Mesothelial cell of epicardium (in vitro differentiated cells): ENCODE measurements at regions not wholly inside any gene's neighbourhood (a gene's known extent, or its start where the extent isn't known, plus 50 kb on each side); places are given as distances from the start of the nearest gene placed in this dataset.

Source experiments
- DNase-seq, 2 experiments: peaks; one replicate each; pipeline ENCODE4 v3.0.0; 2021; ENCODE audit warnings: low spot score in 2 of 2; ENCODE audit not compliant: unreplicated experiment in 2 of 2
- H3K27ac Mint-ChIP-seq: 2 replicates; pipeline ENCODE4 v1.8.0; 2021; ENCODE audit warnings: mixed read lengths
- H3K27me3 Mint-ChIP-seq: 2 replicates; pipeline ENCODE4 v1.8.0; 2021; ENCODE audit warnings: low read depth, mixed read lengths
- H3K36me3 Mint-ChIP-seq: 2 replicates; pipeline ENCODE4 v1.8.0; 2021; ENCODE audit warnings: mixed read lengths
- H3K4me1 Mint-ChIP-seq: 2 replicates; pipeline ENCODE4 v1.8.0; 2021; ENCODE audit warnings: mixed read lengths
- H3K4me3 Mint-ChIP-seq: 2 replicates; pipeline ENCODE4 v1.8.0; 2021; ENCODE audit warnings: mild to moderate bottlenecking, moderate library complexity, mixed read lengths
- H3K9me3 Mint-ChIP-seq: 2 replicates; pipeline ENCODE4 v1.8.0; 2021; ENCODE audit warnings: mixed read lengths
- TF ChIP-seq, protein P1 (sequence below): fragments of 200-600 bp; sonication (generic); IDR thresholded peaks from one replicate; pipeline ENCODE4 v1.5.0; 2021; ENCODE audit warnings: antibody characterized with exemption; ENCODE audit not compliant: unreplicated experiment

DNA sequence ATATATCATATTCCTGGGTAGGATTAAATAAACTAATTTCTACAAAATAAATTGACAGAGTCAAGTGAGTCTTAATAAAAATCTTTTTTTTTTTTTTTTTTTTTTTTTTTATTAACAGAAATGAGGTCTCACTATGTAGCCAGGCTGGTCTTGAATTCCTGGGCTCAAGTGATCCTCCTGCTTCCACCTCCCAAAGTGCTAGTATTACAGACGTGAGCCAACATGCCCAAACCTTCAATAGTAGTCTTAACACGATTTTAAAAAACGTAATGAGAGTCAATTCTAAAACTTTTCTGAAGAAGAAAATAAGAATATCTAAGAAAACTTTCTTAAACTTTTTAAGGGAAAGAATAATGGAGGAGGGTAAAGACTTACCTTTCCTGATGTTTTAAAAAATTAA lies 84.2 kb downstream of the YIPF5 start:
- no peak overlapping the region for H3K27ac Mint-ChIP-seq
- TF ChIP-seq, protein P1, sequence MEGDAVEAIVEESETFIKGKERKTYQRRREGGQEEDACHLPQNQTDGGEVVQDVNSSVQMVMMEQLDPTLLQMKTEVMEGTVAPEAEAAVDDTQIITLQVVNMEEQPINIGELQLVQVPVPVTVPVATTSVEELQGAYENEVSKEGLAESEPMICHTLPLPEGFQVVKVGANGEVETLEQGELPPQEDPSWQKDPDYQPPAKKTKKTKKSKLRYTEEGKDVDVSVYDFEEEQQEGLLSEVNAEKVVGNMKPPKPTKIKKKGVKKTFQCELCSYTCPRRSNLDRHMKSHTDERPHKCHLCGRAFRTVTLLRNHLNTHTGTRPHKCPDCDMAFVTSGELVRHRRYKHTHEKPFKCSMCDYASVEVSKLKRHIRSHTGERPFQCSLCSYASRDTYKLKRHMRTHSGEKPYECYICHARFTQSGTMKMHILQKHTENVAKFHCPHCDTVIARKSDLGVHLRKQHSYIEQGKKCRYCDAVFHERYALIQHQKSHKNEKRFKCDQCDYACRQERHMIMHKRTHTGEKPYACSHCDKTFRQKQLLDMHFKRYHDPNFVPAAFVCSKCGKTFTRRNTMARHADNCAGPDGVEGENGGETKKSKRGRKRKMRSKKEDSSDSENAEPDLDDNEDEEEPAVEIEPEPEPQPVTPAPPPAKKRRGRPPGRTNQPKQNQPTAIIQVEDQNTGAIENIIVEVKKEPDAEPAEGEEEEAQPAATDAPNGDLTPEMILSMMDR: no peak
- H3K36me3 Mint-ChIP-seq: no peaks in the 10 kb centered on the region
- H3K9me3 Mint-ChIP-seq: peaks cover 12% of the 10 kb centered on the region
- H3K4me3 Mint-ChIP-seq: no peak overlapping the region
- no peak for DNase-seq
- peaks cover 33% of the 10 kb centered on the region for H3K4me1 Mint-ChIP-seq
- H3K27me3 Mint-ChIP-seq: no peaks in the 10 kb centered on the region

DNA sequence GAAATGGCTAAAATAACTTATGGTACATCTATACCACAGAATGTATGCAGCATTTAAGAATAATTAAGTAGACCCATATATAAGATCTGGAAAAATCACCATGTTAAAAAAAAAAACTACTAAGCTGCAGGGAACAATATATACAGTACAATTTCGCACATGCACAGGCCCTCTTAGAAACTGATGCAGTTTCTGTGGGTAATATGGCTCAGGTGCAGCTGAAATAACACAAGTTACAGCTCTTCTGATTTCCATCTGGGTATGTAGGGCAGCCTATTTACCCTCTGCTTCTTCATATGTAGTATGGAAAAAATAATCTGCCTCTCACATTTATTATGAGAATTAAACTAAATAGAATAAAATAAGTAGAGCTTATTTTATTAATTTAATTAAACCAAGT lies 82.9 kb downstream of the YIPF5 start:
- TF ChIP-seq, protein P1: no peak
- no peak overlapping the region for H3K27ac Mint-ChIP-seq
- H3K4me1 Mint-ChIP-seq: peaks cover 36% of the 10 kb centered on the region
- no peaks in the 10 kb centered on the region for H3K36me3 Mint-ChIP-seq
- no peak for DNase-seq
- peaks cover 1% of the 10 kb centered on the region for H3K9me3 Mint-ChIP-seq
- H3K27me3 Mint-ChIP-seq: no peaks in the 10 kb centered on the region
- H3K4me3 Mint-ChIP-seq: no peak overlapping the region

DNA sequence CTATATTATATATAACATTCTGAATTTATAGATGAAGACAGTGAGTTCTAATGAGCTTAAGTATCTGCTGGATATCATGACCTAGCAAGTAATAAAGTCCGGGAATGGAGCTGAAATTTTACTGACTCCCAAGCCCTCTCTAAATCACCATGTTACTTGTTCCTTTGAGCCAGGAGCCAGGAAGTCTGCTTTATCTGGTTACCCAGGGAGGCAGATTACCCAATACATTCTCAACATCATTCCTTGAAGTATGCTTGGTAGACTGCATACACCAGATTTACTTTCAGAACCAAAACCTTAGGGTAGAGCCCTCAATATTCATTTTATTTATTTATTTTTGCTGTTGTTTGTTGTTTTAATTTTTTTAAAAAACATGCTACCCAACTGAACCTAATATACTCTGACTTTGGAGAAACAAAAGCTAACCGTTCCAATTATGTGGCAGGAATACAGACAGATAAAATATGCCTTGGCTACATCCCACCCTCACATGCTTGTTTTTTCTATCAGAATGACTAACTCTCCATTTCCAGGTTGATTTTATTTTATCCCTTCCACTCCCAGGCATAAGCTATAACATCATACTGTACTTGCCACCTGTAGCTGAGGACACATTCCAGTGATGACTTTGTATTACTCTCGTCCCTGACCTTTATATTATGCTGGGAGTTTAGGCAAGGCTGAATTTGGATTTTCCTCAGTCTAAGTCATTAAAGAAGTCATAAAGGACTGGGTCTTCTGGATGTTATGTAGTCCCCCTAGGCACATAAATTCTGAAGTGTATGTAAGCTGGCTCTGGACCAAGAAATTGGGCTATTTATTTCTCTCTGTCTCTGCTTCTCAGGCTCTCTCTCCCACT lies 82.0 kb downstream of the YIPF5 start:
- H3K27me3 Mint-ChIP-seq: no peaks in the 10 kb centered on the region
- peaks cover 40% of the 10 kb centered on the region for H3K4me1 Mint-ChIP-seq
- no peak overlapping the region for H3K4me3 Mint-ChIP-seq
- DNase-seq: no peak
- TF ChIP-seq, protein P1: no peak
- H3K36me3 Mint-ChIP-seq: no peaks in the 10 kb centered on the region
- H3K27ac Mint-ChIP-seq: peak overlapping the region; percentile 86
- no peaks in the 10 kb centered on the region for H3K9me3 Mint-ChIP-seq

DNA sequence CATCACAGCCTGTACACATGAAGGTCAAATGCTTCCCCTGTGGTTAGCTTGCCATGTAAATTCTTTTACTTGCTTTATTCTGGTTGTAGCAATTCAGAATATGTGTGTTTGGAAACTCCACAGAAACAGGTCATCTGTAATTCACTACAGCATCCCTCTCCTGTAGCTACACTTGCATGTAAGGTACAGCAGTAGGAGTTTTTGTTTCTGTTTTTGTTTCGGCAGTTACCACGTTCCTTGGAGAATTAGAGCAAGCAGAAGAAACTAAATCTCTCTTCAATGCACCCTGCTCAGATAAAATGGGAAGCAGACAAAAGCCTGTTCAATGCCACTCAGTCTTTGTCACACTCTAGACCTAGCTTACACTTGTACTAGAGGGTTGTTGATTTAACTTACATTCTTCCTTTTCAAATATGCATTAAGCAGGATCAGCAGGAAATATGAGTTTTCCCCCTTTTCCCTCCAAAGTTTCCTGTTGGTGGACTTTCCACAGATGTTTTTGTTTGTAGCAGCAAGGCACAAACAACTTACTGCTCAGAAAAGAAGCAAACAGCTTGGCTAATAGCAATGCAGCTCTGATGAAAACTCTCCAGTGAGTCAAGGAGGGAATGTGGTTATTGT lies 80.9 kb downstream of the YIPF5 start:
- DNase-seq: no peak
- H3K27me3 Mint-ChIP-seq: no peaks in the 10 kb centered on the region
- H3K4me1 Mint-ChIP-seq: peaks cover 40% of the 10 kb centered on the region
- TF ChIP-seq, protein P1: no peak
- H3K27ac Mint-ChIP-seq: peak overlapping the region; percentile 86
- H3K9me3 Mint-ChIP-seq: no peaks in the 10 kb centered on the region
- no peak overlapping the region for H3K4me3 Mint-ChIP-seq
- H3K36me3 Mint-ChIP-seq: no peaks in the 10 kb centered on the region

DNA sequence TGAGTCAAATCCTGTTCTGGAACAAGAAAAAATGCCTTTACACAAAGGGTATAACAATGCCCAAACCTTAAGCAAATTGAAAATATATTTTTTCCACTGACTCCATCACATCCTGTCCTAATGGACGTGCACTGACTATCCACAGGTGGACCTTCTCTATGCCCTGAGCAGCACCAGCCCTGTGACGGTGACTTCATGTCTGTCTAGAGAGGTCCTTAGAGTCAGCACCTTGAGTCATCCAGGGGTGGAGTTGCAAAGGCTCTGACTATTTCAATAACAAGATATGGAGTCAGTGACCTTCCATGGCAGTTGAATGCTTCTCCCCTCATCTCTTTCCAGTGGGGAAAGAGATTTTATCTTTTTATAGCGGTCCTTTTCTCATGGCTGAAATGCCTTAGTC lies 78.0 kb downstream of the YIPF5 start:
- Mint-ChIP-seq H3K4me1 (peaks cover 38% of the 10 kb centered on the region), H3K36me3 (no peaks in the 10 kb centered on the region), H3K9me3 (peaks cover 8% of the 10 kb centered on the region), H3K27ac (no peak overlapping the region), H3K4me3 (no peak overlapping the region), H3K27me3 (no peaks in the 10 kb centered on the region)
- no peak for DNase-seq
- TF ChIP-seq, protein P1: no peak
